Natural killer cell (primary cell): ENCODE measurements at regions not wholly inside any gene's neighbourhood (a gene's known extent, or its start where the extent isn't known, plus 50 kb on each side); places are given as distances from the start of the nearest gene placed in this dataset.

Experiments used
- ATAC-seq, 3 donors: fragments of 150-1000 bp in 2 of 3; fragments of 200-7000 bp in 1 of 3; cut with Tn5 transposase; 1 replicate in 1 of 3; 2 replicates in 2 of 3; pipeline ENCODE4 v1.10.0; 2021; ENCODE audit warnings: mild to moderate bottlenecking in 2 of 3, moderate library complexity in 2 of 3
- DNase-seq, 2 donors: peaks; one replicate each; pipeline versions ENCODE4 v3.0.0 to v3.0.0-alpha.2; 2013 to 2021; ENCODE audit warnings: mixed read lengths in 1 of 2
- H3K27ac ChIP-seq: one replicate; pipeline ENCODE4 v1.5.1; 2013; ENCODE audit warnings: mild to moderate bottlenecking, low read length
- H3K27me3 ChIP-seq: one replicate; pipeline ENCODE4 v1.6.1; 2013; ENCODE audit warnings: low read length; ENCODE audit not compliant: control insufficient read depth, insufficient read depth
- H3K36me3 ChIP-seq: one replicate; pipeline ENCODE4 v1.6.1; 2013; ENCODE audit warnings: low read length; ENCODE audit not compliant: control insufficient read depth, insufficient read depth
- H3K4me1 ChIP-seq: one replicate; pipeline ENCODE4 v1.6.1; 2013; ENCODE audit warnings: low read length; ENCODE audit not compliant: control insufficient read depth, insufficient read depth
- H3K4me3 ChIP-seq: one replicate; pipeline ENCODE4 v1.5.1; 2013; ENCODE audit warnings: low read length
- H3K9me3 ChIP-seq: one replicate; pipeline ENCODE4 v1.6.1; 2013; ENCODE audit warnings: low read length; ENCODE audit not compliant: control insufficient read depth, insufficient read depth
- H3K27ac Mint-ChIP-seq, 2 donors: one replicate each; pipeline ENCODE4 v1.8.0; 2022; ENCODE audit warnings: mild to moderate bottlenecking in 2 of 2, mixed read lengths in 2 of 2, moderate library complexity in 1 of 2
- H3K27me3 Mint-ChIP-seq, 2 donors: one replicate each; pipeline ENCODE4 v1.8.0; 2022; ENCODE audit warnings: low read depth in 2 of 2, mixed read lengths in 2 of 2
- H3K36me3 Mint-ChIP-seq: one replicate; pipeline ENCODE4 v1.8.0; 2022; ENCODE audit warnings: mixed read lengths
- H3K4me1 Mint-ChIP-seq, 2 donors: one replicate each; pipeline ENCODE4 v1.8.0; 2022; ENCODE audit warnings: mixed read lengths in 2 of 2
- H3K4me3 Mint-ChIP-seq: one replicate; pipeline ENCODE4 v1.8.0; 2022; ENCODE audit warnings: mild to moderate bottlenecking, moderate library complexity, mixed read lengths
- H3K9me3 Mint-ChIP-seq, 2 donors: one replicate each; pipeline ENCODE4 v1.8.0; 2022; ENCODE audit warnings: mixed read lengths in 2 of 2
- CTCF ChIP-seq: fragments of 200-600 bp; IDR thresholded peaks from one replicate; pipeline ENCODE4 v1.8.0; 2022; ENCODE audit warnings: antibody characterized with exemption
- WGBS: methylation state at CpG from one replicate; pipeline ENCODE4 v1.1.7; 2013; ENCODE audit warnings: missing lambda C conversion rate; ENCODE audit not compliant: insufficient coverage; 5-methylcytosine and 5-hydroxymethylcytosine counted together
- intact Hi-C: fragments of 100-400 bp; cut with micrococcal nuclease; formaldehyde crosslinking; loops from one replicate; pipeline ENCODE4 v1.14.2; 2022

- Mint-ChIP-seq H3K36me3 (no peaks in the 10 kb centered on the region), H3K4me3 (no peak overlapping the region), H3K27ac (no peak overlapping the region), H3K4me1 (no peaks in the 10 kb centered on the region), H3K27me3 (no peaks in the 10 kb centered on the region), H3K9me3 (peaks cover 2 to 13% of the 10 kb centered on the region in 2 donors)
- Histone ChIP-seq H3K27me3 (no peaks in the 10 kb centered on the region), H3K27ac (no peak overlapping the region), H3K4me3 (no peak overlapping the region), H3K9me3 (no peaks in the 10 kb centered on the region), H3K36me3 (no peaks in the 10 kb centered on the region), H3K4me1 (no peaks in the 10 kb centered on the region)
- WGBS: 67% methylated on average over 1 of the region's 1 CpG
- intact Hi-C loops: no loop called here
- no peak for TF ChIP-seq CTCF
- ATAC-seq: no peak
- no peak for DNase-seq
Measured at GRCh38 chr2:4868466-4868865, 823.7 kb upstream of the SOX11 start.

GRCh38 chr2:4869154-4869553 lies 823.0 kb upstream of the SOX11 start:
- no peaks in the 10 kb centered on the region for H3K27me3 Mint-ChIP-seq
- H3K27ac Mint-ChIP-seq: no peak overlapping the region
- DNase-seq: no peak
- TF ChIP-seq CTCF: no peak
- Histone ChIP-seq H3K4me1 (no peaks in the 10 kb centered on the region), H3K27ac (no peak overlapping the region), H3K9me3 (no peaks in the 10 kb centered on the region), H3K27me3 (no peaks in the 10 kb centered on the region), H3K4me3 (no peak overlapping the region), H3K36me3 (no peaks in the 10 kb centered on the region)
- no peaks in the 10 kb centered on the region for H3K4me1 Mint-ChIP-seq
- no peaks in the 10 kb centered on the region for H3K36me3 Mint-ChIP-seq
- no peak for ATAC-seq
- no peak overlapping the region for H3K4me3 Mint-ChIP-seq
- 77% methylated on average over 8 of the region's 8 CpGs for WGBS
- intact Hi-C loops: no loop called here
- H3K9me3 Mint-ChIP-seq: peaks cover 3 to 14% of the 10 kb centered on the region in 2 donors

- intact Hi-C loops: no loop called here
- Histone ChIP-seq H3K36me3 (no peaks in the 10 kb centered on the region), H3K27me3 (no peaks in the 10 kb centered on the region), H3K9me3 (peaks cover 4% of the 10 kb centered on the region), H3K4me3 (no peak overlapping the region), H3K4me1 (no peaks in the 10 kb centered on the region), H3K27ac (no peak overlapping the region)
- H3K4me3 Mint-ChIP-seq: no peak overlapping the region
- DNase-seq: no peak
- ATAC-seq: no peak
- H3K27ac Mint-ChIP-seq: no peak overlapping the region
- H3K36me3 Mint-ChIP-seq: no peaks in the 10 kb centered on the region
- no peak for TF ChIP-seq CTCF
- peaks cover 8 to 20% of the 10 kb centered on the region in 2 donors for H3K9me3 Mint-ChIP-seq
- no peaks in the 10 kb centered on the region for H3K27me3 Mint-ChIP-seq
- 95% methylated on average over 6 of the region's 6 CpGs for WGBS
- no peaks in the 10 kb centered on the region for H3K4me1 Mint-ChIP-seq
Measured at GRCh38 chr2:4873364-4873763, 818.8 kb upstream of the SOX11 start.

GRCh38 chr2:4873876-4874593 lies 818.1 kb upstream of the SOX11 start:
- Histone ChIP-seq H3K9me3 (peaks cover 4% of the 10 kb centered on the region), H3K27me3 (no peaks in the 10 kb centered on the region), H3K27ac (no peak overlapping the region), H3K36me3 (no peaks in the 10 kb centered on the region), H3K4me3 (no peak overlapping the region), H3K4me1 (no peaks in the 10 kb centered on the region)
- no peaks in the 10 kb centered on the region for H3K36me3 Mint-ChIP-seq
- WGBS: 73% methylated on average over 3 of the region's 3 CpGs
- intact Hi-C loops: no loop called here
- H3K27ac Mint-ChIP-seq: no peak overlapping the region
- no peak for ATAC-seq
- H3K4me3 Mint-ChIP-seq: no peak overlapping the region
- H3K4me1 Mint-ChIP-seq: no peaks in the 10 kb centered on the region
- no peak for DNase-seq
- H3K27me3 Mint-ChIP-seq: no peaks in the 10 kb centered on the region
- peaks cover 9 to 20% of the 10 kb centered on the region in 2 donors for H3K9me3 Mint-ChIP-seq
- no peak for TF ChIP-seq CTCF
